Muscle of leg (tissue), 3 donors: ENCODE measurements at regions not wholly inside any gene's neighbourhood (a gene's known extent, or its start where the extent isn't known, plus 50 kb on each side); places are given as distances from the start of the nearest gene placed in this dataset.

Source experiments
- DNase-seq: peaks from one replicate; pipeline ENCODE4 v3.0.0; 2013
- H3K27ac ChIP-seq: one replicate; pipeline ENCODE4 v1.5.1; 2013; ENCODE audit warnings: mild to moderate bottlenecking, low read length, control low read depth
- H3K27me3 ChIP-seq: one replicate; pipeline ENCODE4 v1.6.1; 2013; ENCODE audit warnings: low read length; ENCODE audit not compliant: control insufficient read depth, insufficient read depth
- H3K36me3 ChIP-seq: one replicate; pipeline ENCODE4 v1.6.1; 2013; ENCODE audit warnings: low read length; ENCODE audit not compliant: control insufficient read depth, insufficient read depth
- H3K4me1 ChIP-seq: one replicate; pipeline ENCODE4 v1.6.1; 2013; ENCODE audit warnings: low read length; ENCODE audit not compliant: control insufficient read depth, insufficient read depth
- H3K4me3 ChIP-seq: one replicate; pipeline ENCODE4 v1.5.1; 2013; ENCODE audit warnings: low read length, control low read depth
- H3K9me3 ChIP-seq: replicated peaks from 2 replicates; pipeline ENCODE4 v1.6.1; 2013; ENCODE audit warnings: low read depth, low read length; ENCODE audit not compliant: control insufficient read depth
- WGBS: methylation state at CpG from one replicate; pipeline ENCODE4 v1.1.5; 2013; ENCODE audit warnings: missing lambda C conversion rate; ENCODE audit not compliant: insufficient coverage; 5-methylcytosine and 5-hydroxymethylcytosine counted together

DNA sequence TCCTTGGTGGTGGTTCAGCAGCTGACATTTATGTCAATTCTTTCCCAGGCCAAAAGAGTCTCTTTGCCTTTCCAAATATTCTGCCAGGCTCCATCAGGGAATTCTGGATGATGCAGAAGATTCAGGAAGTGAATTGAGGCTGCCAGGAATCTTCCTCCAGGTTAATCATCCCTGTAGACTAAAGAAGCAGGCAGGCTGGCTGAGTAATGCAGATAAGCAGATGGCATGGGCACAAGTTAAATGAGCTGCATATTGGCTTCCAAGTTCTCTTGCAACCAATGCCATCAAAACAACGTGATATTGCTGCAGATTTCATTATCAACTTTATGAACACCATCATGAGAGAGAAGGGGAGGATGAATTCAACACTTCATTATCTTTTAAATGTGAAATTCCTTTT, 324.5 kb downstream of the KCNN2 start:
- Histone ChIP-seq H3K9me3 (peaks cover 4% of the 10 kb centered on the region), H3K36me3 (no peaks in the 10 kb centered on the region), H3K27ac (no peak overlapping the region), H3K27me3 (no peaks in the 10 kb centered on the region), H3K4me1 (no peaks in the 10 kb centered on the region), H3K4me3 (no peak overlapping the region)
- peak; percentile 0 for DNase-seq
- WGBS = no CpG with 5 or more reads among the region's 1 CpG

- Histone ChIP-seq H3K36me3 (no peaks in the 10 kb centered on the region), H3K27me3 (no peaks in the 10 kb centered on the region), H3K9me3 (no peaks in the 10 kb centered on the region), H3K27ac (no peak overlapping the region), H3K4me3 (no peak overlapping the region), H3K4me1 (no peaks in the 10 kb centered on the region)
- DNase-seq = no peak
- WGBS = no CpG with 5 or more reads among the region's 1 CpG
These were observed 316.9 kb downstream of the KCNN2 start for GRCh38 chr5:114678778-114679177.

DNA sequence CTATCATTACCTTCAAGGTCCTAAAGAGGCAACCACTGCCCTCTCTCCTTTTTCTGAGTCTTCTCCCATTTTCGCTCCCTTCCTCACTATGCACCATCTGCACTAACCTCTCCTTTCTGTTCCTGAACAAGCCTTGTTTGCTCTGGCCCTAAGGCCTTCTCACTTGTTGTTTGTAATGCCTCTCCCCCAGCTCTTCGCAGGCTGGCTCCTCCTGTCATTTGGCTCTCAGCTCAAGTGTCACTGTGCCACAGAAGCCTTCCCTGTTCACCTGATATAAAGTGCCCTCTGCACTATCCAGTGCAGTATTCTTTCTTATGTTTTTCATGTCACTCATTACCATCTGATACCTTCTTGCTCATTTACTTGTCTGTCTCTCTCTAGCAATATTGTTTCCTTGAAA, 303.7 kb downstream of the KCNN2 start:
- H3K4me1 ChIP-seq = no peaks in the 10 kb centered on the region
- H3K27me3 ChIP-seq = no peaks in the 10 kb centered on the region
- WGBS = 74% methylated on average over 2 of the region's 2 CpGs

GRCh38 chr5:114660791-114661190, 298.9 kb downstream of the KCNN2 start:
- DNase-seq = no peak
- H3K27me3 ChIP-seq = no peaks in the 10 kb centered on the region
- no peaks in the 10 kb centered on the region for H3K9me3 ChIP-seq
- WGBS = 80% methylated on average over 1 of the region's 1 CpG
- no peak overlapping the region for H3K27ac ChIP-seq
- no peak overlapping the region for H3K4me3 ChIP-seq
- H3K4me1 ChIP-seq = no peaks in the 10 kb centered on the region
- no peaks in the 10 kb centered on the region for H3K36me3 ChIP-seq

More for the DNA sequence above, 303.7 kb downstream of the KCNN2 start:
- H3K9me3 ChIP-seq = no peaks in the 10 kb centered on the region
- H3K4me3 ChIP-seq = no peak overlapping the region
- DNase-seq = no peak
- H3K36me3 ChIP-seq = no peaks in the 10 kb centered on the region
- no peak overlapping the region for H3K27ac ChIP-seq

DNA sequence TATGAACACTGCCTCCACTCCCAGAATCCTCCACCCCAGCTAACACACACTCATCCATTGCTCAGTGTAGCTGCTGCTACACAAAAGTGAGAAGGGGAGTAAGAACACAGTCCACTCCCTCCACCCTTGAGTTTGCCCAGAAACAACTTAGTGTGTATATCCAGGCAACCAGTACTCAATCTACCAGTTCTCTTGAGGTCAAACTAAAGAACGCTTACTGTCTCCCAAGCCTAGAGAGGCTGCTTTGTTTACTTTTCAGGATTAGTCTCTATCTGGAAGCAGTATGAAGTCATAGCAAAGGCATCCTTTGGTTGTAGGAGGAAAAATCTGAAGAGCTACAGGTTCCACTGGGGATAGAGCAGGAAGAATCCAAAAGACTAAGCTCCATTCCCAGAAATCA, 296.3 kb downstream of the KCNN2 start:
- no peaks in the 10 kb centered on the region for H3K9me3 ChIP-seq
- peak; percentile 78 for DNase-seq
- H3K4me3 ChIP-seq = no peak overlapping the region
- H3K4me1 ChIP-seq = no peaks in the 10 kb centered on the region
- no CpG with 5 or more reads among the region's 1 CpG for WGBS
- no peaks in the 10 kb centered on the region for H3K27me3 ChIP-seq
- H3K36me3 ChIP-seq = no peaks in the 10 kb centered on the region
- H3K27ac ChIP-seq = no peak overlapping the region

DNA sequence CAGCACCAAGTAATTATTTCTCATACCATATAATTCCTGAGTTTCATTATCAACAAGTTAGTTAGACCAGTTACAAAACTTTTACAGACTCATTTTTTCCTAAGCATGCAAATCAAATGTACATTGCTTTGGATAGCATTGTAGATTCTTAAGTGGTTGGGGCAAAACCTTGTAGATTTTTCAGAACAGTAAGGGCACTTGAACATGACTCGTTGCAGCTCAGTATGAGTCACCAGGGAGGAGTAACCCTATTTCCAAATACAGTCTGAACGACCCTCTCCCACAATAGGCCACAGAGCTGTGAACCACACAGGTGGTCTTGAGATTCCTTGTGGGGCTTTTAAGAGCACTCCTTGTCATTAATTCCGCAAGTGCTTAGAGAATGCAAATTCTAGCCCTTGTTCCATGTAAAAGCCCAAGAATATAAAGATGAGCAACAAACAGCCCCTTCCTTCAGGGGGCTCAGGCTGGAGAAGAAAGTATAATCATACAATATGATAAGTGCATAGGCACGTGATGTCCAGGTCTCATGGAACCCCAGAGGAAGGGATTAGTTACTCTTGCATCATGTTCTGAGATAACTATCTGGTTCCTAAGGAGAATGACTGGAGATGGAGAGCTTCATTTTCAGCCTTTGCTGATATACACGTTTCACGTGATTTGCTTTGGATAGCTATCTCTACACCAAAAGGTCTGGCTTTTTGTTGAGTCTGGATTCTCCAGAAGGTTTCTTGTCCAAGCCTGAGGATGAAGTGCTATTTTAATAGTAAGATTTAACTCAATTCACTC, 295.7 kb downstream of the KCNN2 start:
- Histone ChIP-seq H3K4me3 (no peak overlapping the region), H3K9me3 (no peaks in the 10 kb centered on the region), H3K27me3 (no peaks in the 10 kb centered on the region), H3K27ac (no peak overlapping the region), H3K36me3 (no peaks in the 10 kb centered on the region), H3K4me1 (no peaks in the 10 kb centered on the region)
- no peak for DNase-seq
- no CpG with 5 or more reads among the region's 6 CpGs for WGBS

DNA sequence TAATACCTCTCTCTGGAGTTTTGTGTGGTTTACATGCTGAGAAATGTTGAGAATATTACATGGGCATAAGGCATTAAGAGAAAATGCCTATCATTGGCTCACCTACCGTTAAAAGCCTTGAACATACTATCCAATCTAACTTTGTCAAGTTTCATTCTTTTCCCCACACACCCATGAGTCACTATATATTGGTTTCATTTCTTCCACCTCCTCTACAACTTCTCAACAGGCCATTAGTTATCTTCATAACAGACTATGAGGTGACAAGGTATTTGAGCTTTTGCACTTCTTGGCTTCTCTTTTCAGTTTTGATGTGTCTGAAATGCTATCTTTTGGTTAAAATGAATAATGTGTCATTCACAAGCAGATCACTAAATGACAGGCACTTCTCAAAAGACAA, 288.0 kb downstream of the KCNN2 start:
- Histone ChIP-seq H3K27ac (no peak overlapping the region), H3K36me3 (no peaks in the 10 kb centered on the region), H3K4me3 (no peak overlapping the region), H3K4me1 (no peaks in the 10 kb centered on the region), H3K27me3 (no peaks in the 10 kb centered on the region), H3K9me3 (no peaks in the 10 kb centered on the region)
- no peak for DNase-seq
- whole genome bisulfite sequencing = no CpG with 5 or more reads among the region's 1 CpG

DNA sequence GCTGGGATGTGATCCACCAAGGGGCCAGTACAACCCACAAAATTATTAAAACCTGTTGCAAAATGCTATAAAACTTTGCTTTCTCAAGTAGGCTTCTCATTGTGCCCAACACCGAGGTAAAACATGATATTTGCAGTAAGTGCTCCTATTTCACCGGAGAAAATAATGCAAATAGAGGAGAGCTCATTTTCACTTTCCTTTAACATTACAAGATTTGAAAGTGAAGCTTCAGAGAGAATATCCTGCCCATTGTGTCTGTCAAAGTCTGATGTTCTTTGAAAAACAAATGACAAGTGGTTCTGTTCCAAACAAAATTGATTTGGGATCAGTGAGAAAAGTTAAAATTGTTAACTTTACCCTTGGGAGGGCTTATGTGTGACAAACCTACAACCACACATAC, 287.1 kb downstream of the KCNN2 start:
- no peaks in the 10 kb centered on the region for H3K9me3 ChIP-seq
- no CpG with 5 or more reads among the region's 2 CpGs for WGBS
- DNase-seq = no peak
- no peak overlapping the region for H3K4me3 ChIP-seq
- no peak overlapping the region for H3K27ac ChIP-seq
- no peaks in the 10 kb centered on the region for H3K4me1 ChIP-seq
- no peaks in the 10 kb centered on the region for H3K36me3 ChIP-seq
- H3K27me3 ChIP-seq = no peaks in the 10 kb centered on the region

DNA sequence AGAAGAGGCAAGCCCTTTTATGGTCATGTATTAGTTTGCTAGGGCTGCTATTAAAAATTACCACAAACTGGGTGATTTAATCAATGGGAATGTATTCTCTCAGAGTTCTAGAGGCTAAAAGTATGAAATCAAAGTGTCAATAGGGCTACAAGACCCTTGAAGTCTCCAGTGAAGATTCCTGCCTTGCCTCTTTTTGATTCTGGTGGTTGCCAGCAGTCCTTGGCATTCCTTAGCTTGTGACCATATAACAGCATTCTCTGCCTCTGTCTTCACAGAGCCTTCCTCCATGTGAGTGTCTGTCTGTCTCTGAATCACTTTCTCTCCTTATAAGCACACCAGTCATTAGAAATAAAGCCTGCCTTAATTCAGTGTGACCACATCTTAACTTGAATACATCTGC, 282.7 kb downstream of the KCNN2 start:
- Histone ChIP-seq H3K27me3 (no peaks in the 10 kb centered on the region), H3K27ac (no peak overlapping the region), H3K36me3 (no peaks in the 10 kb centered on the region), H3K4me3 (no peak overlapping the region), H3K9me3 (no peaks in the 10 kb centered on the region), H3K4me1 (no peaks in the 10 kb centered on the region)
- no peak for DNase-seq

GRCh38 chr5:114636271-114636670, 274.4 kb downstream of the KCNN2 start:
- no peaks in the 10 kb centered on the region for H3K4me1 ChIP-seq
- no peaks in the 10 kb centered on the region for H3K36me3 ChIP-seq
- no peaks in the 10 kb centered on the region for H3K27me3 ChIP-seq
- H3K27ac ChIP-seq = no peak overlapping the region
- no peak overlapping the region for H3K4me3 ChIP-seq
- WGBS = no CpG with 5 or more reads among the region's 3 CpGs
- no peak for DNase-seq
- no peaks in the 10 kb centered on the region for H3K9me3 ChIP-seq
